Natural killer cell (primary cell): ENCODE measurements at regions not wholly inside any gene's neighbourhood (a gene's known extent, or its start where the extent isn't known, plus 50 kb on each side); places are given as distances from the start of the nearest gene placed in this dataset.
"Not testable (repeated sequence)": the region's sequence is repeated elsewhere in the genome, so short reads cannot be mapped to it uniquely, and the experiment has no call there.

ENCODE experiments used
- ATAC-seq, 3 donors: fragments of 150-1000 bp in 2 of 3; fragments of 200-7000 bp in 1 of 3; cut with Tn5 transposase; 1 replicate in 1 of 3; 2 replicates in 2 of 3; pipeline ENCODE4 v1.10.0; 2021; ENCODE audit warnings: mild to moderate bottlenecking in 2 of 3, moderate library complexity in 2 of 3
- DNase-seq, 2 donors: peaks; one replicate each; pipeline versions ENCODE4 v3.0.0 to v3.0.0-alpha.2; 2013 to 2021; ENCODE audit warnings: mixed read lengths in 1 of 2
- H3K27ac ChIP-seq: one replicate; pipeline ENCODE4 v1.5.1; 2013; ENCODE audit warnings: mild to moderate bottlenecking, low read length
- H3K27me3 ChIP-seq: one replicate; pipeline ENCODE4 v1.6.1; 2013; ENCODE audit warnings: low read length; ENCODE audit not compliant: control insufficient read depth, insufficient read depth
- H3K36me3 ChIP-seq: one replicate; pipeline ENCODE4 v1.6.1; 2013; ENCODE audit warnings: low read length; ENCODE audit not compliant: control insufficient read depth, insufficient read depth
- H3K4me1 ChIP-seq: one replicate; pipeline ENCODE4 v1.6.1; 2013; ENCODE audit warnings: low read length; ENCODE audit not compliant: control insufficient read depth, insufficient read depth
- H3K4me3 ChIP-seq: one replicate; pipeline ENCODE4 v1.5.1; 2013; ENCODE audit warnings: low read length
- H3K9me3 ChIP-seq: one replicate; pipeline ENCODE4 v1.6.1; 2013; ENCODE audit warnings: low read length; ENCODE audit not compliant: control insufficient read depth, insufficient read depth
- H3K27ac Mint-ChIP-seq, 2 donors: one replicate each; pipeline ENCODE4 v1.8.0; 2022; ENCODE audit warnings: mild to moderate bottlenecking in 2 of 2, mixed read lengths in 2 of 2, moderate library complexity in 1 of 2
- H3K27me3 Mint-ChIP-seq, 2 donors: one replicate each; pipeline ENCODE4 v1.8.0; 2022; ENCODE audit warnings: low read depth in 2 of 2, mixed read lengths in 2 of 2
- H3K36me3 Mint-ChIP-seq: one replicate; pipeline ENCODE4 v1.8.0; 2022; ENCODE audit warnings: mixed read lengths
- H3K4me1 Mint-ChIP-seq, 2 donors: one replicate each; pipeline ENCODE4 v1.8.0; 2022; ENCODE audit warnings: mixed read lengths in 2 of 2
- H3K4me3 Mint-ChIP-seq: one replicate; pipeline ENCODE4 v1.8.0; 2022; ENCODE audit warnings: mild to moderate bottlenecking, moderate library complexity, mixed read lengths
- H3K9me3 Mint-ChIP-seq, 2 donors: one replicate each; pipeline ENCODE4 v1.8.0; 2022; ENCODE audit warnings: mixed read lengths in 2 of 2
- WGBS: methylation state at CpG from one replicate; pipeline ENCODE4 v1.1.7; 2013; ENCODE audit warnings: missing lambda C conversion rate; ENCODE audit not compliant: insufficient coverage; 5-methylcytosine and 5-hydroxymethylcytosine counted together
- intact Hi-C: fragments of 100-400 bp; cut with micrococcal nuclease; formaldehyde crosslinking; loops from one replicate; pipeline ENCODE4 v1.14.2; 2022
- TF ChIP-seq, protein P1 (sequence below): fragments of 200-600 bp; IDR thresholded peaks from one replicate; pipeline ENCODE4 v1.8.0; 2022; ENCODE audit warnings: antibody characterized with exemption

- H3K27ac ChIP-seq: no peak overlapping the region
- no peaks in the 10 kb centered on the region for H3K36me3 Mint-ChIP-seq
- no peaks in the 10 kb centered on the region for H3K27me3 Mint-ChIP-seq
- no peak for DNase-seq
- intact Hi-C loops: no loop called here
- peaks cover 15 to 26% of the 10 kb centered on the region in 2 donors for H3K9me3 Mint-ChIP-seq
- H3K4me3 Mint-ChIP-seq: no peak overlapping the region
- no peaks in the 10 kb centered on the region for H3K36me3 ChIP-seq
- TF ChIP-seq, protein P1, sequence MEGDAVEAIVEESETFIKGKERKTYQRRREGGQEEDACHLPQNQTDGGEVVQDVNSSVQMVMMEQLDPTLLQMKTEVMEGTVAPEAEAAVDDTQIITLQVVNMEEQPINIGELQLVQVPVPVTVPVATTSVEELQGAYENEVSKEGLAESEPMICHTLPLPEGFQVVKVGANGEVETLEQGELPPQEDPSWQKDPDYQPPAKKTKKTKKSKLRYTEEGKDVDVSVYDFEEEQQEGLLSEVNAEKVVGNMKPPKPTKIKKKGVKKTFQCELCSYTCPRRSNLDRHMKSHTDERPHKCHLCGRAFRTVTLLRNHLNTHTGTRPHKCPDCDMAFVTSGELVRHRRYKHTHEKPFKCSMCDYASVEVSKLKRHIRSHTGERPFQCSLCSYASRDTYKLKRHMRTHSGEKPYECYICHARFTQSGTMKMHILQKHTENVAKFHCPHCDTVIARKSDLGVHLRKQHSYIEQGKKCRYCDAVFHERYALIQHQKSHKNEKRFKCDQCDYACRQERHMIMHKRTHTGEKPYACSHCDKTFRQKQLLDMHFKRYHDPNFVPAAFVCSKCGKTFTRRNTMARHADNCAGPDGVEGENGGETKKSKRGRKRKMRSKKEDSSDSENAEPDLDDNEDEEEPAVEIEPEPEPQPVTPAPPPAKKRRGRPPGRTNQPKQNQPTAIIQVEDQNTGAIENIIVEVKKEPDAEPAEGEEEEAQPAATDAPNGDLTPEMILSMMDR: no peak
- H3K4me1 ChIP-seq: no peaks in the 10 kb centered on the region
- no peak overlapping the region for H3K27ac Mint-ChIP-seq
- H3K4me3 ChIP-seq: no peak overlapping the region
- H3K9me3 ChIP-seq: peaks cover 2% of the 10 kb centered on the region
- no peaks in the 10 kb centered on the region for H3K4me1 Mint-ChIP-seq
- no peaks in the 10 kb centered on the region for H3K27me3 ChIP-seq
- ATAC-seq: no peak
- WGBS: no CpG with 5 or more reads among the region's 1 CpG
Observed at GRCh38 chr13:81381560-81381959, 1040.6 kb upstream of the SPRY2 start.

DNA sequence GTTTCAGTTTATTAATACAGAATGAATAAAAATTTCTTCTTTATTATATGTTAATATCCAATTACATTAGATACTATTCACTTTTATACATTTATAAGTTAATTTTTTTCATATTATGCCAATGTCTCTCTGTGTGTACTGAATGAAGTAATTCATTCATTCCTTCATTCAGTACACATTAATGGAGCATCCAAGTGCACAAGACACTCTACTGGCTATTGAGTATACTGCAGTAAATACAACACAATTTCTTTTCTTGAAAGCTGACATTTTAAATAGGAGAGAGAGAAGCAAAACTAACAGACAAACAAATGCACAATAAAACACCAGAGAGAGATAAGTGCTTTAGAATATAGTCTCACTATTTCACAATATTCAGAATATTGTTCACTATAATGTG is 1038.3 kb upstream of the SPRY2 start:
- H3K4me3 Mint-ChIP-seq: no peak overlapping the region
- intact Hi-C loops: no loop called here

GRCh38 chr13:81377921-81378320 is 1037.0 kb upstream of the SPRY2 start:
- H3K4me1 ChIP-seq: no peaks in the 10 kb centered on the region
- TF ChIP-seq, protein P1: no peak
- H3K4me1 Mint-ChIP-seq: no peaks in the 10 kb centered on the region
- no peaks in the 10 kb centered on the region for H3K36me3 ChIP-seq
- no peaks in the 10 kb centered on the region for H3K27me3 ChIP-seq
- no peak overlapping the region for H3K27ac Mint-ChIP-seq
- intact Hi-C loops: no loop called here
- H3K4me3 ChIP-seq: no peak overlapping the region
- DNase-seq (no peak), ATAC-seq (no peak)
- H3K4me3 Mint-ChIP-seq: no peak overlapping the region
- H3K27me3 Mint-ChIP-seq: no peaks in the 10 kb centered on the region
- WGBS: 100% methylated on average over 1 of the region's 1 CpG
- H3K36me3 Mint-ChIP-seq: no peaks in the 10 kb centered on the region
- no peak overlapping the region for H3K27ac ChIP-seq
- no peaks in the 10 kb centered on the region for H3K9me3 ChIP-seq
- peaks cover 14 to 16% of the 10 kb centered on the region in 2 donors for H3K9me3 Mint-ChIP-seq

More for the DNA sequence above, 1038.3 kb upstream of the SPRY2 start:
- Histone ChIP-seq H3K9me3 (no peaks in the 10 kb centered on the region), H3K4me3 (no peak overlapping the region), H3K36me3 (no peaks in the 10 kb centered on the region), H3K27me3 (no peaks in the 10 kb centered on the region), H3K4me1 (no peaks in the 10 kb centered on the region), H3K27ac (no peak overlapping the region)
- TF ChIP-seq, protein P1: no peak
- Mint-ChIP-seq H3K27ac (no peak overlapping the region), H3K36me3 (no peaks in the 10 kb centered on the region), H3K9me3 (peaks cover 11 to 14% of the 10 kb centered on the region in 2 donors), H3K27me3 (no peaks in the 10 kb centered on the region), H3K4me1 (no peaks in the 10 kb centered on the region)
- no peak for ATAC-seq
- DNase-seq: no peak

DNA sequence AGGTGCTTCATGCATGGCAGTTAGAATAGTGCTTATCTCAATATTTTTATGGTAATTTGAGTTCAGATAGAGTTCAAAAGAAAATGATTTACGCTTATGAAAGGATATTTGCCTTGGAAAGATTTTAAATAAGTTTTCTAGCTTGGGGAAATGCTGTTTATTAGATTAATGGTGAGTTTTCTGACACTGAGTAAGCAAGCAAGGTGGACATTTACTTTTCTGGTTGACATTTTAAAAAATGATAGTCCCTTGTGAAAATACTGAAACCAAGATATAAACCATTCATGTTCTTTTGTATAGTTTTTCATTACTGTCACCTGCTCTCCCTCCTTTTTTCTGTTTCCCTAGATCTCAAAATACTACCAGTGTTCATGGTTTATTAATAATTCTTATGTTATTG is 1034.8 kb upstream of the SPRY2 start:
- ATAC-seq (no peak), DNase-seq (no peak)
- Mint-ChIP-seq H3K36me3 (no peaks in the 10 kb centered on the region), H3K27ac (no peak overlapping the region), H3K4me3 (no peak overlapping the region), H3K4me1 (no peaks in the 10 kb centered on the region), H3K9me3 (peaks cover 17 to 18% of the 10 kb centered on the region in 2 donors), H3K27me3 (no peaks in the 10 kb centered on the region)
- H3K27ac ChIP-seq: no peak overlapping the region
- no peaks in the 10 kb centered on the region for H3K36me3 ChIP-seq
- H3K4me1 ChIP-seq: no peaks in the 10 kb centered on the region
- no peaks in the 10 kb centered on the region for H3K27me3 ChIP-seq
- WGBS: 81% methylated on average over 1 of the region's 1 CpG
- H3K9me3 ChIP-seq: no peaks in the 10 kb centered on the region
- TF ChIP-seq, protein P1: no peak
- H3K4me3 ChIP-seq: no peak overlapping the region
- intact Hi-C loops: no loop called here

GRCh38 chr13:81362711-81363110 is 1021.8 kb upstream of the SPRY2 start:
- H3K4me1 ChIP-seq, H3K36me3 Mint-ChIP-seq, H3K4me3 Mint-ChIP-seq, H3K27ac Mint-ChIP-seq, H3K9me3 ChIP-seq, H3K36me3 ChIP-seq, H3K27me3 Mint-ChIP-seq, ATAC-seq, H3K27me3 ChIP-seq, H3K27ac ChIP-seq, H3K4me1 Mint-ChIP-seq, DNase-seq, intact Hi-C loops, H3K4me3 ChIP-seq: not testable (repeated sequence)
- WGBS: 93% methylated on average over 2 of the region's 2 CpGs
- peaks cover 17 to 29% of the 10 kb centered on the region in 2 donors for H3K9me3 Mint-ChIP-seq
